Liver (tissue), 7 donors: ENCODE measurements at regions not wholly inside any gene's neighbourhood (a gene's known extent, or its start where the extent isn't known, plus 50 kb on each side); places are given as distances from the start of the nearest gene placed in this dataset.

Experiments
- DNase-seq: peaks from one replicate; pipeline ENCODE4 v3.0.0-alpha.2; 2017; ENCODE audit warnings: low spot score
- H3K27ac ChIP-seq, 2 donors: one replicate each; pipeline ENCODE4 v1.7.0; 2013; ENCODE audit warnings: inconsistent platforms in 2 of 2, low read length in 2 of 2, control low read depth in 1 of 2, low read depth in 1 of 2, mild to moderate bottlenecking in 1 of 2
- H3K27me3 ChIP-seq, 4 donors: one replicate each; pipeline versions ENCODE4 v1.6.1 to v1.7.0; 2013; ENCODE audit warnings: low read length in 3 of 4, inconsistent platforms in 1 of 4, mild to moderate bottlenecking in 1 of 4, moderate library complexity in 1 of 4; ENCODE audit not compliant: control insufficient read depth in 4 of 4, insufficient read depth in 4 of 4
- H3K36me3 ChIP-seq, 4 donors: one replicate each; pipeline versions ENCODE4 v1.6.1 to v1.7.0; 2013; ENCODE audit warnings: low read length in 3 of 4, mild to moderate bottlenecking in 3 of 4, low read depth in 1 of 4, moderate library complexity in 1 of 4; ENCODE audit not compliant: control insufficient read depth in 4 of 4, insufficient read depth in 3 of 4
- H3K4me1 ChIP-seq, 4 donors: one replicate each; pipeline versions ENCODE4 v1.6.1 to v1.7.0; 2013; ENCODE audit warnings: low read length in 3 of 4, mild to moderate bottlenecking in 3 of 4, moderate library complexity in 1 of 4; ENCODE audit not compliant: control insufficient read depth in 4 of 4, insufficient read depth in 4 of 4
- H3K4me3 ChIP-seq, 3 donors: one replicate each; pipeline versions ENCODE4 v1.6.1 to v1.7.0; 2013; ENCODE audit warnings: low read length in 3 of 3, control low read depth in 1 of 3, low read depth in 1 of 3, mild to moderate bottlenecking in 1 of 3
- H3K9ac ChIP-seq, 2 donors: one replicate each; pipeline ENCODE4 v1.7.0; 2013; ENCODE audit warnings: low read length in 2 of 2, mild to moderate bottlenecking in 2 of 2, moderate library complexity in 2 of 2, control low read depth in 1 of 2, low read depth in 1 of 2
- H3K9me3 ChIP-seq, 4 donors: one replicate each; pipeline versions ENCODE4 v1.6.1 to v1.7.0; 2013; ENCODE audit warnings: low read length in 3 of 4; ENCODE audit not compliant: control insufficient read depth in 4 of 4
- EGR1 ChIP-seq, 2 donors: IDR thresholded peaks; 2 replicates each; pipeline ENCODE4 v1.6.1; 2016 to 2018; ENCODE audit warnings: antibody characterized with exemption in 2 of 2, low read depth in 2 of 2
- FOXA2 ChIP-seq: IDR thresholded peaks from 2 replicates; pipeline ENCODE4 v1.6.1; 2016; ENCODE audit warnings: antibody characterized with exemption
- GABPA ChIP-seq, 2 donors: IDR thresholded peaks in 1 of 2; conservative IDR thresholded peaks in 1 of 2; 2 replicates each; pipeline ENCODE4 v1.6.1; 2016; ENCODE audit warnings: antibody characterized with exemption in 2 of 2, mild to moderate bottlenecking in 1 of 2, moderate library complexity in 1 of 2
- HNF4A ChIP-seq, 2 donors: conservative IDR thresholded peaks; 2 replicates each; pipeline ENCODE4 v1.6.1; 2016; ENCODE audit warnings: antibody characterized with exemption in 2 of 2, mild to moderate bottlenecking in 2 of 2
- HNF4G ChIP-seq: IDR thresholded peaks from 2 replicates; pipeline ENCODE4 v1.6.1; 2016; ENCODE audit warnings: antibody characterized with exemption
- JUND ChIP-seq, 2 donors: IDR thresholded peaks; 2 replicates each; pipeline ENCODE4 v1.6.1; 2016; ENCODE audit warnings: antibody characterized with exemption in 2 of 2
- NR2F2 ChIP-seq: IDR thresholded peaks from 2 replicates; pipeline ENCODE4 v1.6.1; 2016; ENCODE audit warnings: antibody characterized with exemption
- RAD21 ChIP-seq, 2 donors: IDR thresholded peaks; 2 replicates each; pipeline ENCODE4 v1.6.1; 2016; ENCODE audit warnings: antibody characterized with exemption in 2 of 2, mild to moderate bottlenecking in 2 of 2
- SP1 ChIP-seq: IDR thresholded peaks from 2 replicates; pipeline ENCODE4 v1.6.1; 2018; ENCODE audit warnings: antibody characterized with exemption, mild to moderate bottlenecking
- TAF1 ChIP-seq: conservative IDR thresholded peaks from 2 replicates; pipeline ENCODE4 v1.6.1; 2016; ENCODE audit warnings: antibody characterized with exemption, mild to moderate bottlenecking
- YY1 ChIP-seq: IDR thresholded peaks from 2 replicates; pipeline ENCODE4 v1.6.1; 2016; ENCODE audit warnings: antibody characterized with exemption, mild to moderate bottlenecking
- TF ChIP-seq, protein P1 (sequence below): IDR thresholded peaks from 2 replicates; pipeline ENCODE4 v1.6.1; 2016; ENCODE audit warnings: antibody characterized with exemption
- TF ChIP-seq, protein P2 (sequence below): IDR thresholded peaks from 2 replicates; pipeline ENCODE4 v1.6.1; 2016; ENCODE audit warnings: antibody characterized with exemption
- TF ChIP-seq, protein P3 (sequence below): IDR thresholded peaks from 2 replicates; pipeline ENCODE4 v1.6.1; 2016; ENCODE audit warnings: antibody characterized with exemption
- TF ChIP-seq, protein P4 (sequence below): IDR thresholded peaks from 2 replicates; pipeline ENCODE4 v1.6.1; 2016; ENCODE audit warnings: antibody characterized with exemption, mild to moderate bottlenecking
- TF ChIP-seq, protein P5 (sequence below): fragments of 150-350 bp; IDR thresholded peaks from 2 replicates; pipeline ENCODE4 v1.5.1; 2017; ENCODE audit warnings: improper control_type of control experiment, low read depth, low read length; ENCODE audit not compliant: missing input control
- donor health status: healthy.
- donor health status: healthy.
- donor health status: healthy.
- donor health status: healthy.

DNA sequence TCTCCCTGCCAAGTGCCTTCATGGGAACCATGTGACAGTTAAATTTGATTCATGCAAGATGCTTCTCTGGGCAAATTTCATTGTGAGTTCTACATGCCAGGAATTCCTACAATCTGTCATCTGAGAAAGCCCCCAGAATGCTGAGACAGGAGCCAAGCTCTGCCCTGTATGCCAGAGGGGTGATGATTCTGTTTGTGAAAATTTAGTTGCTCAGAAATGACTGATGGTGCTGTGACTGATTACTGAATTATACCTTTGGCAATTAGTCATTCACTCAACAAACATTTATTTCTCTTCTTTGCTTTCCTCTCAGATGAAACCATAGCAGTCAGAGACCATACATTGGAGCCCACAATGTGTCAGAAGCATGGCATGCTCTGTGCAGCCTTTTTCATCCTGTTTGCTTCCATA lies 69.0 kb upstream of the ZBED5 start:
- H3K9me3 ChIP-seq, result no peaks in the 10 kb centered on the region
- TF ChIP-seq, protein P1, sequence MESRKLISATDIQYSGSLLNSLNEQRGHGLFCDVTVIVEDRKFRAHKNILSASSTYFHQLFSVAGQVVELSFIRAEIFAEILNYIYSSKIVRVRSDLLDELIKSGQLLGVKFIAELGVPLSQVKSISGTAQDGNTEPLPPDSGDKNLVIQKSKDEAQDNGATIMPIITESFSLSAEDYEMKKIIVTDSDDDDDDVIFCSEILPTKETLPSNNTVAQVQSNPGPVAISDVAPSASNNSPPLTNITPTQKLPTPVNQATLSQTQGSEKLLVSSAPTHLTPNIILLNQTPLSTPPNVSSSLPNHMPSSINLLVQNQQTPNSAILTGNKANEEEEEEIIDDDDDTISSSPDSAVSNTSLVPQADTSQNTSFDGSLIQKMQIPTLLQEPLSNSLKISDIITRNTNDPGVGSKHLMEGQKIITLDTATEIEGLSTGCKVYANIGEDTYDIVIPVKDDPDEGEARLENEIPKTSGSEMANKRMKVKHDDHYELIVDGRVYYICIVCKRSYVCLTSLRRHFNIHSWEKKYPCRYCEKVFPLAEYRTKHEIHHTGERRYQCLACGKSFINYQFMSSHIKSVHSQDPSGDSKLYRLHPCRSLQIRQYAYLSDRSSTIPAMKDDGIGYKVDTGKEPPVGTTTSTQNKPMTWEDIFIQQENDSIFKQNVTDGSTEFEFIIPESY, result no peak
- TF ChIP-seq TAF1 (no peak), FOXA2 (no peak), GABPA (IDR thresholded peaks at IDR 0.05 in 1 of 2, conservative IDR thresholded peaks at IDR 0.05 in 1 of 2) (no peak), EGR1 (IDR thresholded peaks at IDR 0.05; ENCODE audit: low read depth in 2 of 2) (no peak), HNF4A (conservative IDR thresholded peaks at IDR 0.05) (no peak), YY1 (no peak), JUND (IDR thresholded peaks at IDR 0.05) (no peak), RAD21 (IDR thresholded peaks at IDR 0.05) (no peak), HNF4G (no peak), NR2F2 (no peak), SP1 (no peak)
- TF ChIP-seq, protein P2, sequence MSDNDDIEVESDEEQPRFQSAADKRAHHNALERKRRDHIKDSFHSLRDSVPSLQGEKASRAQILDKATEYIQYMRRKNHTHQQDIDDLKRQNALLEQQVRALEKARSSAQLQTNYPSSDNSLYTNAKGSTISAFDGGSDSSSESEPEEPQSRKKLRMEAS, result no peak
- TF ChIP-seq, protein P3, sequence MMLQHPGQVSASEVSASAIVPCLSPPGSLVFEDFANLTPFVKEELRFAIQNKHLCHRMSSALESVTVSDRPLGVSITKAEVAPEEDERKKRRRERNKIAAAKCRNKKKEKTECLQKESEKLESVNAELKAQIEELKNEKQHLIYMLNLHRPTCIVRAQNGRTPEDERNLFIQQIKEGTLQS, result no peak
- TF ChIP-seq, protein P4, sequence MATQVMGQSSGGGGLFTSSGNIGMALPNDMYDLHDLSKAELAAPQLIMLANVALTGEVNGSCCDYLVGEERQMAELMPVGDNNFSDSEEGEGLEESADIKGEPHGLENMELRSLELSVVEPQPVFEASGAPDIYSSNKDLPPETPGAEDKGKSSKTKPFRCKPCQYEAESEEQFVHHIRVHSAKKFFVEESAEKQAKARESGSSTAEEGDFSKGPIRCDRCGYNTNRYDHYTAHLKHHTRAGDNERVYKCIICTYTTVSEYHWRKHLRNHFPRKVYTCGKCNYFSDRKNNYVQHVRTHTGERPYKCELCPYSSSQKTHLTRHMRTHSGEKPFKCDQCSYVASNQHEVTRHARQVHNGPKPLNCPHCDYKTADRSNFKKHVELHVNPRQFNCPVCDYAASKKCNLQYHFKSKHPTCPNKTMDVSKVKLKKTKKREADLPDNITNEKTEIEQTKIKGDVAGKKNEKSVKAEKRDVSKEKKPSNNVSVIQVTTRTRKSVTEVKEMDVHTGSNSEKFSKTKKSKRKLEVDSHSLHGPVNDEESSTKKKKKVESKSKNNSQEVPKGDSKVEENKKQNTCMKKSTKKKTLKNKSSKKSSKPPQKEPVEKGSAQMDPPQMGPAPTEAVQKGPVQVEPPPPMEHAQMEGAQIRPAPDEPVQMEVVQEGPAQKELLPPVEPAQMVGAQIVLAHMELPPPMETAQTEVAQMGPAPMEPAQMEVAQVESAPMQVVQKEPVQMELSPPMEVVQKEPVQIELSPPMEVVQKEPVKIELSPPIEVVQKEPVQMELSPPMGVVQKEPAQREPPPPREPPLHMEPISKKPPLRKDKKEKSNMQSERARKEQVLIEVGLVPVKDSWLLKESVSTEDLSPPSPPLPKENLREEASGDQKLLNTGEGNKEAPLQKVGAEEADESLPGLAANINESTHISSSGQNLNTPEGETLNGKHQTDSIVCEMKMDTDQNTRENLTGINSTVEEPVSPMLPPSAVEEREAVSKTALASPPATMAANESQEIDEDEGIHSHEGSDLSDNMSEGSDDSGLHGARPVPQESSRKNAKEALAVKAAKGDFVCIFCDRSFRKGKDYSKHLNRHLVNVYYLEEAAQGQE, result no peak
- TF ChIP-seq, protein P5, sequence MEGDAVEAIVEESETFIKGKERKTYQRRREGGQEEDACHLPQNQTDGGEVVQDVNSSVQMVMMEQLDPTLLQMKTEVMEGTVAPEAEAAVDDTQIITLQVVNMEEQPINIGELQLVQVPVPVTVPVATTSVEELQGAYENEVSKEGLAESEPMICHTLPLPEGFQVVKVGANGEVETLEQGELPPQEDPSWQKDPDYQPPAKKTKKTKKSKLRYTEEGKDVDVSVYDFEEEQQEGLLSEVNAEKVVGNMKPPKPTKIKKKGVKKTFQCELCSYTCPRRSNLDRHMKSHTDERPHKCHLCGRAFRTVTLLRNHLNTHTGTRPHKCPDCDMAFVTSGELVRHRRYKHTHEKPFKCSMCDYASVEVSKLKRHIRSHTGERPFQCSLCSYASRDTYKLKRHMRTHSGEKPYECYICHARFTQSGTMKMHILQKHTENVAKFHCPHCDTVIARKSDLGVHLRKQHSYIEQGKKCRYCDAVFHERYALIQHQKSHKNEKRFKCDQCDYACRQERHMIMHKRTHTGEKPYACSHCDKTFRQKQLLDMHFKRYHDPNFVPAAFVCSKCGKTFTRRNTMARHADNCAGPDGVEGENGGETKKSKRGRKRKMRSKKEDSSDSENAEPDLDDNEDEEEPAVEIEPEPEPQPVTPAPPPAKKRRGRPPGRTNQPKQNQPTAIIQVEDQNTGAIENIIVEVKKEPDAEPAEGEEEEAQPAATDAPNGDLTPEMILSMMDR, result no peak
- H3K27me3 ChIP-seq, result peaks cover 0 to 2% (median 0%) of the 10 kb centered on the region in 4 donors
- peaks cover 0 to 23% (median 15%) of the 10 kb centered on the region in 4 donors for H3K4me1 ChIP-seq
- H3K9ac ChIP-seq, result no peak overlapping the region
- no peak overlapping the region for H3K27ac ChIP-seq
- DNase-seq, result no peak
- H3K36me3 ChIP-seq, result no peaks in the 10 kb centered on the region
- no peak overlapping the region for H3K4me3 ChIP-seq
